ENCODE measurements at regions not wholly inside any gene's neighbourhood (a gene's known extent, or its start where the extent isn't known, plus 50 kb on each side); places are given as distances from the start of the nearest gene placed in this dataset.

- no peaks in the 10 kb centered on the region for H3K36me3 ChIP-seq (ENCODE audit: control insufficient read depth in 1 of 2, insufficient read depth in 2 of 2, low read length in 1 of 2)
- H3K27ac ChIP-seq (ENCODE audit: low read depth in 1 of 2, low read length in 2 of 2), result no peak overlapping the region
- no peak for ATAC-seq (ENCODE audit: low FRiP score)
- no peak overlapping the region for H3K4me3 ChIP-seq (ENCODE audit: low read length in 2 of 2)
- DNase-seq, result no peak
- H3K9me3 ChIP-seq (ENCODE audit: control insufficient read depth, low read length), result no peaks in the 10 kb centered on the region
- H3K4me1 ChIP-seq (ENCODE audit: control insufficient read depth in 1 of 2, insufficient read depth in 2 of 2, low read length in 2 of 2), result no peaks in the 10 kb centered on the region
- H3K27me3 ChIP-seq (ENCODE audit: control insufficient read depth in 1 of 2, insufficient read depth in 2 of 2, low read length in 1 of 2), result no peaks in the 10 kb centered on the region
- intact Hi-C loops (cut with DNase I), result no loop called here
Observed at GRCh38 chr2:198238429-198238828, 434.0 kb downstream of the PLCL1 start.

GRCh38 chr2:198236338-198236737, 431.9 kb downstream of the PLCL1 start:
- H3K9me3 ChIP-seq (ENCODE audit: control insufficient read depth, low read length), result no peaks in the 10 kb centered on the region
- H3K4me1 ChIP-seq (ENCODE audit: control insufficient read depth in 1 of 2, insufficient read depth in 2 of 2, low read length in 2 of 2), result no peaks in the 10 kb centered on the region
- no peak for ATAC-seq (ENCODE audit: low FRiP score)
- DNase-seq, result no peak
- no peaks in the 10 kb centered on the region for H3K27me3 ChIP-seq (ENCODE audit: control insufficient read depth in 1 of 2, insufficient read depth in 2 of 2, low read length in 1 of 2)
- H3K27ac ChIP-seq (ENCODE audit: low read depth in 1 of 2, low read length in 2 of 2), result no peak overlapping the region
- no peaks in the 10 kb centered on the region for H3K36me3 ChIP-seq (ENCODE audit: control insufficient read depth in 1 of 2, insufficient read depth in 2 of 2, low read length in 1 of 2)
- no peak overlapping the region for H3K4me3 ChIP-seq (ENCODE audit: low read length in 2 of 2)
- intact Hi-C loops (cut with DNase I), result no loop called here

- Histone ChIP-seq H3K27ac (ENCODE audit: low read depth in 1 of 2, low read length in 2 of 2) (no peak overlapping the region), H3K4me3 (ENCODE audit: low read length in 2 of 2) (no peak overlapping the region), H3K4me1 (ENCODE audit: control insufficient read depth in 1 of 2, insufficient read depth in 2 of 2, low read length in 2 of 2) (no peaks in the 10 kb centered on the region), H3K36me3 (ENCODE audit: control insufficient read depth in 1 of 2, insufficient read depth in 2 of 2, low read length in 1 of 2) (no peaks in the 10 kb centered on the region), H3K27me3 (ENCODE audit: control insufficient read depth in 1 of 2, insufficient read depth in 2 of 2, low read length in 1 of 2) (no peaks in the 10 kb centered on the region), H3K9me3 (ENCODE audit: control insufficient read depth, low read length) (no peaks in the 10 kb centered on the region)
- WGBS, 2 donors, result 62 to 65% methylated on average over 4 of the region's 4 CpGs
- intact Hi-C loops (cut with DNase I), result no loop called here
- DNase-seq (no peak), ATAC-seq (ENCODE audit: low FRiP score) (no peak)
Observed at GRCh38 chr2:198232281-198232680, 427.9 kb downstream of the PLCL1 start.

GRCh38 chr2:198231562-198231961, 427.2 kb downstream of the PLCL1 start:
- H3K27ac ChIP-seq (ENCODE audit: low read depth in 1 of 2, low read length in 2 of 2), result no peak overlapping the region
- no peaks in the 10 kb centered on the region for H3K36me3 ChIP-seq (ENCODE audit: control insufficient read depth in 1 of 2, insufficient read depth in 2 of 2, low read length in 1 of 2)
- DNase-seq, result no peak
- H3K4me3 ChIP-seq (ENCODE audit: low read length in 2 of 2), result no peak overlapping the region
- intact Hi-C loops (cut with DNase I), result no loop called here
- no peak for ATAC-seq (ENCODE audit: low FRiP score)
- no peaks in the 10 kb centered on the region for H3K27me3 ChIP-seq (ENCODE audit: control insufficient read depth in 1 of 2, insufficient read depth in 2 of 2, low read length in 1 of 2)
- WGBS, 2 donors, result 92 to 93% methylated on average over 1 of the region's 1 CpG
- H3K4me1 ChIP-seq (ENCODE audit: control insufficient read depth in 1 of 2, insufficient read depth in 2 of 2, low read length in 2 of 2), result no peaks in the 10 kb centered on the region
- H3K9me3 ChIP-seq (ENCODE audit: control insufficient read depth, low read length), result no peaks in the 10 kb centered on the region

GRCh38 chr2:198220763-198221610, 416.6 kb downstream of the PLCL1 start:
- H3K27me3 ChIP-seq (ENCODE audit: control insufficient read depth in 1 of 2, insufficient read depth in 2 of 2, low read length in 1 of 2), result no peaks in the 10 kb centered on the region
- no peak overlapping the region for H3K4me3 ChIP-seq (ENCODE audit: low read length in 2 of 2)
- ATAC-seq (ENCODE audit: low FRiP score), result no peak
- no peaks in the 10 kb centered on the region for H3K9me3 ChIP-seq (ENCODE audit: control insufficient read depth, low read length)
- no peak for DNase-seq
- no peaks in the 10 kb centered on the region for H3K36me3 ChIP-seq (ENCODE audit: control insufficient read depth in 1 of 2, insufficient read depth in 2 of 2, low read length in 1 of 2)
- H3K27ac ChIP-seq (ENCODE audit: low read depth in 1 of 2, low read length in 2 of 2), result no peak overlapping the region
- 88% methylated on average over 4 of the region's 4 CpGs for WGBS, 2 donors
- intact Hi-C loops (cut with DNase I), result no loop called here
- no peaks in the 10 kb centered on the region for H3K4me1 ChIP-seq (ENCODE audit: control insufficient read depth in 1 of 2, insufficient read depth in 2 of 2, low read length in 2 of 2)

GRCh38 chr2:198219292-198219691, 414.9 kb downstream of the PLCL1 start:
- Histone ChIP-seq H3K4me3 (ENCODE audit: low read length in 2 of 2) (no peak overlapping the region), H3K27me3 (ENCODE audit: control insufficient read depth in 1 of 2, insufficient read depth in 2 of 2, low read length in 1 of 2) (no peaks in the 10 kb centered on the region), H3K27ac (ENCODE audit: low read depth in 1 of 2, low read length in 2 of 2) (no peak overlapping the region), H3K4me1 (ENCODE audit: control insufficient read depth in 1 of 2, insufficient read depth in 2 of 2, low read length in 2 of 2) (no peaks in the 10 kb centered on the region), H3K9me3 (ENCODE audit: control insufficient read depth, low read length) (no peaks in the 10 kb centered on the region), H3K36me3 (ENCODE audit: control insufficient read depth in 1 of 2, insufficient read depth in 2 of 2, low read length in 1 of 2) (no peaks in the 10 kb centered on the region)
- DNase-seq (no peak), ATAC-seq (ENCODE audit: low FRiP score) (no peak)
- 83 to 84% methylated on average over 2 of the region's 2 CpGs for WGBS, 2 donors
- intact Hi-C loops (cut with DNase I), result no loop called here

GRCh38 chr2:198214114-198214596, 409.8 kb downstream of the PLCL1 start:
- WGBS, 2 donors, result 95 to 98% methylated on average over 5 of the region's 5 CpGs
- no peaks in the 10 kb centered on the region for H3K36me3 ChIP-seq (ENCODE audit: control insufficient read depth in 1 of 2, insufficient read depth in 2 of 2, low read length in 1 of 2)
- H3K4me3 ChIP-seq (ENCODE audit: low read length in 2 of 2), result no peak overlapping the region
- no peaks in the 10 kb centered on the region for H3K4me1 ChIP-seq (ENCODE audit: control insufficient read depth in 1 of 2, insufficient read depth in 2 of 2, low read length in 2 of 2)
- no peaks in the 10 kb centered on the region for H3K9me3 ChIP-seq (ENCODE audit: control insufficient read depth, low read length)
- DNase-seq (no peak), ATAC-seq (ENCODE audit: low FRiP score) (no peak)
- H3K27me3 ChIP-seq (ENCODE audit: control insufficient read depth in 1 of 2, insufficient read depth in 2 of 2, low read length in 1 of 2), result no peaks in the 10 kb centered on the region
- intact Hi-C loops (cut with DNase I), result no loop called here
- H3K27ac ChIP-seq (ENCODE audit: low read depth in 1 of 2, low read length in 2 of 2), result no peak overlapping the region

GRCh38 chr2:198213253-198213652, 408.9 kb downstream of the PLCL1 start:
- Histone ChIP-seq H3K27me3 (ENCODE audit: control insufficient read depth in 1 of 2, insufficient read depth in 2 of 2, low read length in 1 of 2) (no peaks in the 10 kb centered on the region), H3K36me3 (ENCODE audit: control insufficient read depth in 1 of 2, insufficient read depth in 2 of 2, low read length in 1 of 2) (no peaks in the 10 kb centered on the region), H3K4me1 (ENCODE audit: control insufficient read depth in 1 of 2, insufficient read depth in 2 of 2, low read length in 2 of 2) (no peaks in the 10 kb centered on the region), H3K9me3 (ENCODE audit: control insufficient read depth, low read length) (no peaks in the 10 kb centered on the region), H3K4me3 (ENCODE audit: low read length in 2 of 2) (no peak overlapping the region), H3K27ac (ENCODE audit: low read depth in 1 of 2, low read length in 2 of 2) (no peak overlapping the region)
- DNase-seq, result no peak
- intact Hi-C loops (cut with DNase I), result no loop called here
- 81 to 85% methylated on average over 1 of the region's 1 CpG for WGBS, 2 donors
- ATAC-seq (ENCODE audit: low FRiP score), result no peak

GRCh38 chr2:198211706-198212105, 407.3 kb downstream of the PLCL1 start:
- no peak overlapping the region for H3K4me3 ChIP-seq (ENCODE audit: low read length in 2 of 2)
- no peak for ATAC-seq (ENCODE audit: low FRiP score)
- WGBS, 2 donors, result 77 to 81% methylated on average over 2 of the region's 2 CpGs
- H3K9me3 ChIP-seq (ENCODE audit: control insufficient read depth, low read length), result no peaks in the 10 kb centered on the region
- H3K4me1 ChIP-seq (ENCODE audit: control insufficient read depth in 1 of 2, insufficient read depth in 2 of 2, low read length in 2 of 2), result no peaks in the 10 kb centered on the region
- no peak for DNase-seq
- no peaks in the 10 kb centered on the region for H3K27me3 ChIP-seq (ENCODE audit: control insufficient read depth in 1 of 2, insufficient read depth in 2 of 2, low read length in 1 of 2)
- intact Hi-C loops (cut with DNase I), result no loop called here
- H3K27ac ChIP-seq (ENCODE audit: low read depth in 1 of 2, low read length in 2 of 2), result no peak overlapping the region
- no peaks in the 10 kb centered on the region for H3K36me3 ChIP-seq (ENCODE audit: control insufficient read depth in 1 of 2, insufficient read depth in 2 of 2, low read length in 1 of 2)
